Esophagus muscularis mucosa (tissue), 4 donors: ENCODE measurements at regions not wholly inside any gene's neighbourhood (a gene's known extent, or its start where the extent isn't known, plus 50 kb on each side); places are given as distances from the start of the nearest gene placed in this dataset.

Experiments
- EP300 ChIP-seq: sonication (generic); formaldehyde crosslinking; IDR thresholded peaks from one replicate; pipeline ENCODE4 v1.6.1; 2017; ENCODE audit warnings: antibody characterized with exemption
- POLR2A ChIP-seq: fragments of 450-650 bp; IDR thresholded peaks from one replicate; pipeline ENCODE4 v1.6.1; 2017; ENCODE audit warnings: antibody characterized with exemption, moderate library complexity, mild to moderate bottlenecking, low read depth
- TF ChIP-seq, protein P1 (sequence below), 3 experiments: fragments of 200-600 bp in 2 of 3; fragments of 450-650 bp in 1 of 3; sonication (generic) in 2 of 3; IDR thresholded peaks; one replicate each; pipeline ENCODE4 v1.5.1; 2017 to 2019; ENCODE audit warnings: antibody characterized with exemption in 3 of 3, mild to moderate bottlenecking in 2 of 3, moderate library complexity in 1 of 3

DNA sequence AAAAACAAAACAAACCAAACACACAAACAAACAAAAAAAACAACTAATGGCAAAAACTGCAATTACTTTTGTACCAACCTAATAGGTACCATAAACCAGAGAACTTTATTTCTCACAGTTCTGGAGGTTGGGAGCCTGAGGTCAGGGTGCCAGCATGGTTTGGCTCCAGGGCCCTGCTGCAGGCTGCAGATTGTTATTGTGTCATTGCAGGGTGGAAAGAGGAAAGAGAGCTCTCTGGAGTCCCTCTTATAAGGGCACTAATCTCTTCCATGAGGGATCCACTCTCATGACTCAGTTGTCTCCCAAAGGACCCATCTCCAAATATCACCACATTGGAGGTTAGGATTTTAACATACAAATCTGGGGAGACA, 64.9 kb upstream of the CPEB4 start:
- no peak for TF ChIP-seq EP300
- TF ChIP-seq, protein P1, sequence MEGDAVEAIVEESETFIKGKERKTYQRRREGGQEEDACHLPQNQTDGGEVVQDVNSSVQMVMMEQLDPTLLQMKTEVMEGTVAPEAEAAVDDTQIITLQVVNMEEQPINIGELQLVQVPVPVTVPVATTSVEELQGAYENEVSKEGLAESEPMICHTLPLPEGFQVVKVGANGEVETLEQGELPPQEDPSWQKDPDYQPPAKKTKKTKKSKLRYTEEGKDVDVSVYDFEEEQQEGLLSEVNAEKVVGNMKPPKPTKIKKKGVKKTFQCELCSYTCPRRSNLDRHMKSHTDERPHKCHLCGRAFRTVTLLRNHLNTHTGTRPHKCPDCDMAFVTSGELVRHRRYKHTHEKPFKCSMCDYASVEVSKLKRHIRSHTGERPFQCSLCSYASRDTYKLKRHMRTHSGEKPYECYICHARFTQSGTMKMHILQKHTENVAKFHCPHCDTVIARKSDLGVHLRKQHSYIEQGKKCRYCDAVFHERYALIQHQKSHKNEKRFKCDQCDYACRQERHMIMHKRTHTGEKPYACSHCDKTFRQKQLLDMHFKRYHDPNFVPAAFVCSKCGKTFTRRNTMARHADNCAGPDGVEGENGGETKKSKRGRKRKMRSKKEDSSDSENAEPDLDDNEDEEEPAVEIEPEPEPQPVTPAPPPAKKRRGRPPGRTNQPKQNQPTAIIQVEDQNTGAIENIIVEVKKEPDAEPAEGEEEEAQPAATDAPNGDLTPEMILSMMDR (IDR thresholded peaks at IDR 0.05), result no peak
- TF ChIP-seq POLR2A, result no peak
